Activated CD4-positive, alpha-beta T cell treated with anti-CD3 and anti-CD28 coated beads, Interleukin-2, amount 50 U/mL, for 4 hours (primary cell): ENCODE measurements at regions not wholly inside any gene's neighbourhood (a gene's known extent, or its start where the extent isn't known, plus 50 kb on each side); places are given as distances from the start of the nearest gene placed in this dataset.
"Not testable (repeated sequence)": the region's sequence is repeated elsewhere in the genome, so short reads cannot be mapped to it uniquely, and the experiment has no call there.

Experiments used
- DNase-seq, 2 experiments: peaks; one replicate each; pipeline ENCODE4 v3.0.0-alpha.2; 2020

DNA sequence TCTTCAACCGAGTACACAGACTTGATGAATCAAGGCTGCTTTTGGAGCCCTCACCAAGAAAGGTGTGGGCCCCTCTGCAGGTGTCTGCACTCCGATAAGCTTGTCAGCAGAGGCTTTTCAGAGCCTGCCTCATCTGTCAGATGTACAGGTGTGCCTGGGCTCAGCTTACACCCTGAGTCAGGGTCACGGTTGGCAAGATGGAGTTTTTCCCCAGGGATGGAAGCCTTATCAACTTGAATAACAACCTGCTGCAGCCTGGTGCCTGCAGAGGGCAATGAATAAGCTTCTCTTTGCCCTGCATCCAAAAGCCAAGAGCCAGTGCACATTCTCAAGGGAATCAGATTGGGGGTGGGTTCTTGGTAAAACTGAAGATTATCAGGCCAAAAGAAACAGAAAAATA lies 427.1 kb downstream of the CD83 start:
- no peak for DNase-seq

DNA sequence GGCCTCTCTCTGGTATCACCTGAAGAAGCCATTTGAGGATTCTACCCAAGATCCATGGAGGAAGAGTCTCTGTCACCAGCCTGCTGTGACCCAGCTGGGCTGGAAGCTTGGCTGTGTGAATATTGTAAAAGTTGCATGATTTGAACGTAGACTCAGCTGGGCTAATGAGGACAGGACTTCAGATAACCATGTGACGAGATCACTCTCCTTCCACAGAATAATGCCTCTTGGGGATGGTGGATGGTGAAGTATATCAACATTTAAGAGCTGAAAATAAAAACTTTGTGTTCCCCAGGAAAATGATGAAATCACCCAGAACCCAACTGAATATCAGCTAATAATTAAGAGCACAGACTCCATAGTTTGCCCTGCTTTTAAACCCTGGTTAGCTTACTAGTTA lies 427.9 kb downstream of the CD83 start:
- no peak for DNase-seq

DNA sequence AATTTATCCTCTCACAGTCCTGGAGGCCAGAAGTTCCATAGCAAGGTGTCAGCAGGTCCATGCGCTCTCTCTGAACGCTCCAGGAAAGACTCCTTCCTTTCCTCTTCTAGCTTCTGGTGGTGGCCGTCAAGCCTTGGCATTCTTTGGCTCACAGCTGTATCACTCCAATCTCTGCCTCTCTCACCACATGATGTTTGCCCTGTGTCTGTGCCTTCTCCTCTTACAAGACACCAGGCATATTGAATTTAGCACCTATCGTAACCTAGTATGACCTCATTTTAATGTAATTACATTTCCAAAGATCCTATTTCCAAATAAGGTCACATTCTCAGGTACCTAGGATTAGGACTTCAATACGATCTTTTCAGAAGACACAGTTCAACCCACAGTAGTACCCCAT lies 428.5 kb downstream of the CD83 start:
- no peak for DNase-seq

DNA sequence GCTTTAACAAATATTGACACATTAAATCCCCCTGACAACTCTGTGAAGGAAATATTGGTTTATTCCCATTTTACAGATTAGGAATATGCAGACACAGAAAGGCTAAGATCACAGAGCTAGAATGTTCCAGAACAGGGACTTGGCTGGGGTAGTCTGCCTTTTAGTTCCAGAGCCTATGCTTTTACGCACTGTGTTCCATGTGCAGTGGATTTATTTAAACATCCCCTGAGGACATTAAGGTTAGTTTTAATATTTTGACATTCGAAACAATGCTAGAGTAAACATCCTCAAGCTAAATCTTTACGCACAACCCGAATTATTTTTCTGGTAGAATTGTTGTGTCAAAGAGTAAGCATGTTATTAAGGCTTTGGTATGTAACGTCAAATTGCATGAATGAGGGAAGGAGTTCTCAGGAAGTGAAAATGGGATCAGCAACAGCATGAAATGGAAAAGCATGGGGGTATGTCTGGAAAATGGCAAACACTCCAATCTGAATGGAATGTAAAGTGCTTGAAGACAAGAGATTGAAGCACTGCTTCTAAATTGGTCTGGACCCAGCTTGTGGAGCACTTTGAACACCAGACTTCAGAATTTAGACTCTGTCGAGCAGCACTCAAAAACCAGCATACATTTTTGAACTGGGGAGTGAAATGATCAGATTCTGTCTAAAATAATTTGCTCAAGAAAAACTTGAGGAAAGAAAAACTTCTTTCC lies 429.9 kb downstream of the CD83 start:
- no peak for DNase-seq

DNA sequence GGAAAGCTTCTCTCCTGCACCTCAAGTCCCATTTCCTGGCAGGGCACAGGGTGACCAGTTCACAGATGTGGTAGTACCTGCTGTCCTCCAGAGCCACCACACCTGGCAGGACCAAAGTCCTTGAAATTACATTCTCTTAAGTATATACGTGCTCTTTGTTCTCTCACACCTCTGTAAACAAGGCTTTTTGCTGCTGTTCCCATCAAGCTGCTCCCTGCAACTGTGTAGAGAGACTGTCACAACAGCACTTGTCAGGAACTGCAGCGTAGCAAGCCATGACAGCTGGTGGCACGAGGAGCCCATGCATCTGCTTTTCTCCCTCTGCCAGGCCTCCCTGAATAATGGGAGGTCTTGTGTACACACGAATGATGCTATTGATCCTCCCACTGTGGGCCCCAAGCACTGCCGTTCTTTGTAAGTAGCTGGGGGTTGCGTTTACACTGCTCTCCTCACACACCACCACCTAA lies 431.8 kb downstream of the CD83 start:
- no peak for DNase-seq

DNA sequence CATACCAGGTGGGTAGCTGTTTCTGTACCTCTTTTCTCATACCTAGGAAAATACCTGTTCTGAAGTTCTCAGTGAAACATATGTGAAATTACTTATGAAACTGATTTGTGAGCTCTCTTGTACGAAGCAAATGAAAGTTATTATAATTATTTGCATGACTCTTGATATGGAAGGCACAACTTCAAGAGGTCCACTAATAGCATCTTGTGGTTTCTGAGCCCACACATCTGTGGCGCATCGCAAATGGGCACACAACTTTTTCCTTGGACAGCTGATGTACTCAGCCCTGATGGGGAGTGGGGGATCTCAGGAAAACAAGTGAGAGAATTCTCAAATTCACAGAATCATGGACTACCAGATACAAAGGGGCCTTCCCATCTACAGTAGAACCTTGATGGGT lies 432.3 kb downstream of the CD83 start:
- no peak for DNase-seq

DNA sequence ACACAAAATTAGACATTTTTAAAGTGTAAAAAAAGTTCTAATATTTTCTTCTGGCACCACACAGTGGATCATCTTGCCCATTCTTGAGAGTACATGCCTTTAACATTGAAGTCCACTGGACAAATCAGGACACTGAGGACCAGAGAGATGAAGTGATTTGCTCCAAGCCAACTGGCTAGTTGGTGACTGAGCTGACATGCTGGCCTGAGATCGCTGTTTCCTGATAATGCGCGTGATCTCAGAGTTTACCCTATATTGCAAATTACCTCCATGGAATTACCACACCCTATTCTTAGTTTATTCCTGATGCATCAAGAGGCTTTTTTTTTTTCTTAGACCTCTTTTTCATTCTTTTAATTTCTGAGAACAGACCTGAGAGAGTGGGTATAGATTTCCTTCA lies 432.8 kb downstream of the CD83 start:
- DNase-seq = no peak

DNA sequence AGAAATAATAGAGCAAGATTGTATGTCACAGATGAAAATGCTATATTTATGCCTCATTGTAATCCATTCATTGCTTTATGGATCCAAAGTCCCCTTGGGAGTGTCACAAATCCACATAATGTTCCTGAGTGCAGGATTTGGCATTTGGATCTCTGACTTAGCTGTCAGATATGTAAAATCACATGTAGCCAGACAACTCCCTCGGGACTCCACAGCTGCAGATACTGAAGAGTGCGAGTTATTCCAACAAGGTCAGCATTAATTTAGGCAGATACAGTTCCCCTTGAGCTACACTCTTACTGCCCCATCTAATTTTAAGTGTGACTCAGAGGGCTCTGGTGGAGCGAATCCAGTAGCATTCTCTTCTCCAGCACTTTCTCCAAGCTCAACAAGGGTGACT lies 433.2 kb downstream of the CD83 start:
- DNase-seq = no peak

DNA sequence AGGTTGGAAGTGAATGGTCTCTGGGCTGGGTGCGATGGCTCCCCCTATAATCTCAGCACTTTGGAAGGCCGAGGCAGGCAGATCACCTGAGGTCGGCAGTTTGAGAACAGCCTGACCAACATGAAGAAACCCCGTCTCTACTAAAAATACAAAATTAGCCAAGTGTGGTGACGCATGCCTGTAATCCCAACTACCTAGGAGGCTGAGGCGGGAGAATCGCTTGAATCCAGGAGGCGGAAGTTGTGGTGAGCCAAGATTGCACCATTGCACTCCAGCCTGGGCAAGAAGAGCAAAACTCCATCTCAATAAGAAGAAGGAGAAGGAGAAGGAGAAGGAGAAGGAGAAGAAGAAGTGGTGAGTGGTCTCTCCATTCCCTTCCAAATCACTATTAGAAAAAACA lies 434.0 kb downstream of the CD83 start:
- not testable (repeated sequence) for DNase-seq

DNA sequence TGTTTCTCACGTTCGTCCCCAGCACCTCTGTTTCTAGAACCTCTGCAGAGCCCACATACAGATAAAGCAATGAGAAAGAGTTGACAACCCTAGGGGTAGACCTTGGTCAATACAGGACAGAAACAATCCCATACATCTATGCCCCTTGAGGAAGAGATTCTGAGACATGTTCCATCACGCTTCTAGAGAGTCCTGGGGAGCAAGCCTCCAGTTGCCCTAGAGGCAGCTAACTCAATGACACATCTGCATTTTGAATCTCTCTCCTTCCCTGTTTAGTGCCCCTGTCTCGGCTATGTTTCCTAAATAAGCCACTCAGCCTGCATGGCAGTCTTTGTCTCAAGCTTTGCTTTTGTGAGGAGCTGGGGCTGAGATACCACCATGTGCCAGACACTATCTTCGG lies 435.3 kb downstream of the CD83 start:
- no peak for DNase-seq

DNA sequence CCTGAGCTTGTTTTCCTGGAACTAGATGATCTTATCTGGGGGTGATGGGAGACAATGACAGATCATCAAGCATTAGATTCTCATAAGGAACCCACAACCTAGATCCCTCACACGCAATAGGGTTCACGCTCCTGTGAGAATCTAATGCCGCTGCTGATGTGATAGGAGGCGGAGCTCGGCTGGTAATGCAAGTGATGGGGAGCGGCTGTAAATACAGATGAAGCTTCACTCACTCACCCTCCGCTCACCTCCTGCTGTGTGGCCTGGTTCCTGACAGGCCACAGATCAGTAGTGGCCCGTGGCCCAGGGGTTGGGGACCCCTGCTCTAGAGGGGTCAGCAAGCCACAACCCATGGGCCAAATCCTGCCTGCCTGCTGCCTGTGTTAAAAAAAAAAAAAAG lies 435.9 kb downstream of the CD83 start:
- no peak for DNase-seq

DNA sequence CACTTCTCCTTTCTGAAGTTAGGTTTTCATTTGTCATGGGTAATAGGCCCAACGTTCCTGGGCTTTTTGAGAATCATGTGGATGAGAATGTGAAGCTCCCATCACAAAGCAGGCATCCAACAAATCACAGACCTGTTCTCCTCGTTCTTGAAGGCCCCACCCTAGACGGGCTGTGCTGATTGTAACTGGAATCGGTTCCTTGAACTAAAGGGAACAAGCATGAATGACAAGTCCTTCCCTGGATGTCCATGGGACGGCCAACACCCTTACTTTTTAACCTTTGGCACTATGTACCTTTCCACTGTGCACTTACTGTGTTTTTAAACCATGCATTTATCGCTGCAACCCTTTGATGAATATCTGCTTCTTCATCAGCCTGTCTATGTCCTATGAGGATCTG lies 438.2 kb downstream of the CD83 start:
- no peak for DNase-seq

DNA sequence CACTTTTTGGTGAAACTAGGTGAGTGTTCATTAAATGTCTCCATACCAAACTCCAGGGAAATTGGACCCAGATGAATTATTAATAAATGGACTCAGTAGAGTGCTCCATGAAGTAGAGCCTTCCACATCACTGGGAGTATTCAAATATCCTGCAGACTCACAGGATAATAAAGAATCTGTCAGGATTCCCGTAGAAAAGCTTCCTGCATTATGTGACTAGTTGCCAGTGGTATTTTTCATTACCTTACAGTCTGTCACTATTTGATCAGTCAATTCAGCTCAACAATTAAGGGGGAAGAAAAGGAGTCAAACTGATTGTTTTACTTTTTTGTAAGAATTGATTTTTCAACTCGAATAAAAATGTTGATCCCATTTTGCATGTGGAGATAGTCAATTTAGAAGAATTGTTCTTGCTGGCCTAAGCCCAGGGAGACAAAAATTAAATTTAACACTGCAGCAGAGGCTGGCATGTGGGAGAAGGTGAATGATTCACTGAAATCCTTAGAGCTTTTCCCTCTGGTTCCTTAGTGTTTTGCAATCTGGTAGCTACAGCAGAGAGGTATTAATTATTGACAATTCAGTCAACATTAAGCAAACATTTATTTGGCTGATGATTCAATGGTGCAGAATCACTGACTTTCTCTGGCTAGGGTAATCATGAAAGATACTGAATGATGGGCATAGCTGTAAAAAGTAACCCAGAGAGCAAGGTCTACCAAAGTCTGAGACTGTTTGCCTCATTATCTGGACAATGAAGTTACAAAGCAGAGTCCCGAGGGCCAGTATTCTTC lies 442.4 kb downstream of the CD83 start:
- no peak for DNase-seq

DNA sequence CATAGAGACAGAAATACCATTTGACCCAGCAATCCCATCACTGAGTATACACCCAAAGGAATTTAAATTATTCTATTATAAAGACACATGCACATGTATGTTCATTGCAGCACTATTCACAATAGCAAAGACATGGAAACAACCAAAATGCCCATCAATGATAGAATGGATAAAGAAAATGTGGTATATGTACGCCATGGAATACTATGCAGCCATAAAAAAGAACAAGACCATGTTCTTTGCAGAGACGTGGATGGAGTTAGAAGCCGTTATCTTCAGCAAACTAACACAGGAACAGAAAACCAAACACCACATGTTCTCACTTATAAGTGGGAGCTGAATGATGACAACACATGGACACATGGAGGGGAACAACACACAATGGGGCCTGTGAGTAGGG lies 444.0 kb downstream of the CD83 start:
- DNase-seq = not testable (repeated sequence)

DNA sequence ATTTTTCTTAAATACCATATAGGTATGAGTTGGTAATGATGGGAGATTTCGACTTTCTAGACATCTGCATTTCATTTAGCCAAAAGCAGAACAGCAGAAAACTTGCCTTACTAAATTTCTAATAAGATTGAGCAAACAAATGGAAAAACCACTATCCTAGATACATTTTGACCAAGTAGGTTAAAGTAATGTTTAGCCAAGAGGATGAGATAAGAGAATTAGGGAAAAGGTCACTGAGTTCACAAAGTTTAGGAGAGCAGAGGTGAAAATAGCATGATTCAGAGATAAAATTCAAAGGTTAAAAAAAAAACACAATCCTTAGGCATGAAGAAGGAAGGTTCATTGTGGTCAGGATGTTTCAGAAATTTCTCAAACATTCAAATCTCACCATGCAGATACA lies 450.3 kb downstream of the CD83 start:
- no peak for DNase-seq

DNA sequence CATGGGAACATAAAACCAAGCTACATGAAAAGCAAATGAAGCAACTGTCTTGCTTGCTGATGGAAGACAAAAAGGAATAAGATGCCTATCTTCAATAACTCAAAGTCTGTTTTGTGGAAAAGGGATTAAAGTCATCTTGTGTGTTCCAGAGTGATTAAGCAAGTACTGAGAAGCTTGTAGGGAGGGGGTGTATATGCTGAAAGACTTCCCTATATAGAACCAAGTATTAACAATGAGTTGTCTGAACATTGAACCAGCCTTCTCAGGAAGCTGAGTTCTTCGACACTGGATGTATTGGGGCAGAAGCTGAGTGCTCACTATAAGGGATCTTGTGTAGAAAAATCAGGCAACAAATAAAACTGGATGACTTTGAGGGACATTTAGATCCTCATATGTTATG lies 451.8 kb downstream of the CD83 start:
- no peak for DNase-seq

DNA sequence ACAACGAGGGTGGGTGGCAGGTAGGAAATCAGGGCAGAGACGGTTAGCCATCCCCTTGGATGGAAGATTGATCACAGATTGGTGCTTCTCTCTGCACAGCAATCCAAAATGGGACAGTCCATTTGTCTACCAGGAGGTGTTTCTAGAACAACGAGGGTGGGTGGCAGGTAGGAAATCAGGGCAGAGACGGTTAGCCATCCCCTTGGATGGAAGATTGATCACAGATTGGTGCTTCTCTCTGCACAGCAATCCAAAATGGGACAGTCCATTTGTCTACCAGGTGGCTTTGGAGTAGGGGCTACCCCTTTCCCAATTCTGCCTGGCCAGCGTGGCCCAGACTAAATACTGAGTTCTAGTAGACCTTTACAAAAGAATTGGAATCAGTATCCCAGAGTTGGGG lies 452.3 kb downstream of the CD83 start:
- not testable (repeated sequence) for DNase-seq

DNA sequence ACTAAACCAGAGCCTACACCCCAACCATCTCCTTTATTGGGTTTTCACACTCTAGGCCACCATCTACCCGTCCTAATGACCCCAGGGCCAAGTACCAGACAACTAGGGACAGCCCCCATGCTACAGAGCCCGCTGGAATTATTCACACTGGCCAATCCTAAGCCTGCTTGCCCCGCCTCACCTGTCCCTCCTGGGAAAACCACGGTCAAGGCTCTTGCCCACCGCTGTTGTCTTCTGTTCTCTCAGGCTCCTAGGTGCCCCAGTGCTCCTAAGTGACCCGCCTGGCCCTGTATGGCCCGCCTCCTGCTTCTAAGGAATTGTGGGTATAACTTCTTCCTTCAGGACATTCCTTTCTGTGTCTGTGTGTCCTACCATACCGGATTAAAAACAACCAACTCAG lies 453.4 kb downstream of the CD83 start:
- no peak for DNase-seq

DNA sequence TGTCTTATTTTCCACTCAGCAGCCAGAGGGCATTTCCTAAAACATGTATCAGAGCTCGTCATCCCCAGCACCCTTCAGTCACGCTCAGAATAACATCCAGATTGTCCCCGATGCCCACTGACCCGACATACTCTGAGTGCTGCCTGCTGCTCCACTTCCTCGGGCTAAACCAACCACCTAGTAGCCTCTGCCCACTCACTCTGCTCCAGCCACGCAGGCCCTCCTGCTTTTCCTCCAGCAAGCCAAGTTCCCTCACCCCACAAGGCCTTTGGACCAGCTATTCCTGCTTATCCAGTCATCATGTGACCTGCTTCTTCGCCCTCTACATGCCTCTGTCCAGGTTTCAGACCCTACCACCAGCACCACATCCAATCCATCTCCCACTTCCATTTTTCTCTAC lies 454.2 kb downstream of the CD83 start:
- no peak for DNase-seq

DNA sequence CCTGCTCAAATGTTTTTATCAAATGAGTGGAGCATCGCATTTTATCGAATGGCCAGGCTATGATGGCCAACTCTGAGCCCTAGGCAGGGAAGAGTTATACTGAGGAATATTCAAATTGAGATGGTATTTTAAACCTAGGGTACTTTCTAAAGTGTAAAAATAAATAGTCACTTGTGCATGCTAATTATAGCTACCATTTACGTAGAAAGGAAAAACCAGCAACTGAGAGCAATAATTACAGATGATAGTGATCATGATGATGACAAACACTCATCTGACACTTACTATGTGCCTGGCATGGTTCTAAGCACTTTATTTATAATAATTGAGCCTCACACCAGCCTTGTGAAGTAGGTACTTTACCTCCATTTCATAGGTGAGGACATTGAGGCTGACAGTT lies 455.7 kb downstream of the CD83 start:
- DNase-seq = no peak

DNA sequence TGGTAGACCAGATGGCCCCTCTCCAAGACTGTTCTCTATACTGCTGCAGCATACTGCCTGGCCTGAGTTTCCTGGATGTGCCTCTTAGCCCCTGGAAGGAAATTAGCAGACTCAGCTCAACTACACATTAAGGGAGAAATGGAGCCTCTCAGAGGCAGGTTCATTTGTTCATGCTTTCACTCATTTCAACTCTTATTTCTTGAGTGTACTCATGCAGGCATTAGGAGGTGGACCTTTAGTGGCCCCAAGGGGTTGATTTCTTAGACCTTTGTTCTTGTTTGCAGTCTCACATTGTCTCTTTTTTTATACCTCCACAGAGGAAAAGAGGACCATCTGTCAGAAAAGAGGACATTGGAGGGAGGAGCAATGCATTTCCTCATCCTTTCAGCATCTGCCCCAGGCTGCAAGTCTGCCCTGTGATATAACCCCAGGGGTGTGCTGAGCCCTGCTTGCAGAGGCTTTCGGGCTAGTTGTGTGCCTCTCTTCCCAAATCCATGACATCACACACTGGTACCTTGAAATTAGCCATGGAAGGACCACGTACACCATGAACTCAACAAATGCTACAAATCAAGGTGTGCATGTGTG lies 456.2 kb downstream of the CD83 start:
- DNase-seq = no peak

DNA sequence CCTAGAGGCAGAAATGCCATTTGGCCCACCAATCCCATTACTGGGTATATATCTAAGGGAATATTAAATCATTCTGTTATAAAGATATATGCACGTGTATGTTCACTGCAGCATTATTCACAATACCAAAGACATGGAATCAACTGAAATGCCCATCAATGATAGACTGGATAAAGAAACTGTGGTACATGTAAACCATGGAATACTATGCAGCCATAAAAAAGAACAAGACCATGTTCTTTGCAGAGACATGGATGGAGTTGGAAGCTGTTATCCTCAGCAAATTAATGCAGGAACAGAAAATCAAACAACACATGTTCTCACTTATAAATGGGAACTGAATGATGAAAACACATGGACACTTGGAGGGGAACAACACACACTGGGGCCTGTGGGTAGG lies 458.4 kb downstream of the CD83 start:
- no peak for DNase-seq

DNA sequence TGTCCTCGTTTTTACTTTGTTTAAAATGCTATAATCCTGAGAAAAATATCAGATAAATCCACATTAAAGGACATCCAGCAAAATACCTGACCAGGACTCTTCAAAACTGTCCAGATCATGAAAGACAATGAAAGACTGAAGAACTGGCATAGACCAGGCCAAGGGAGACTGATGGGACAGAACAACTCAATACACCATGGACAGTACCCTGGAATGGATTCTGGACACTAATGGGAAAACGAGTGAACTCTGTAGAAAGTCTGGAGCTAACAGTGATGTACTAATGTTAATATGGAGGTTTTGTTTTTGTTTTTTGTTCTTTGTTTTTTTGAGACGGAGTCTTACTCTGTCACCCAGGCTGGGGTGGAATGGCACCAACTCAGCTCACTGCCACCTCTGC lies 461.4 kb downstream of the CD83 start:
- no peak for DNase-seq

DNA sequence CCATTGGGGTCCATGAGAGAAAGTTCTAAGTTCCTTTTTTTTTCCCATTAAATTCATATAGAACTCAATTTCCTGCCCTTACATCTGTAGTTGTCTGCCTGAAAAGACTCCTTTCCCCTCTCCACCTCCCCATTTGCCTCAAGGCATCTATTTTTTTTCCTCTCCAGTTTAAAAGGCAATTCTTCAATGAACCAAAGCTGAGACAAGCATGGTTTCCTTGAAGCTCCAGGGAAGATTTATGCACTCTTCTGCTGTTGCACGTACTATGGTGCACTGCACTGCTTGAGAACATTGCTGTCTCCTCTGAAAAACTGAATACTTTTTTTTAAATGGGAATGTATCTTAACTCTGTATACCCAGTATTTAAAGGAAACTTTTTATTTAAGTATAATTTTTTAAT lies 465.2 kb downstream of the CD83 start:
- DNase-seq = no peak
